ENCODE measurements at regions not wholly inside any gene's neighbourhood (a gene's known extent, or its start where the extent isn't known, plus 50 kb on each side); places are given as distances from the start of the nearest gene placed in this dataset.

DNA sequence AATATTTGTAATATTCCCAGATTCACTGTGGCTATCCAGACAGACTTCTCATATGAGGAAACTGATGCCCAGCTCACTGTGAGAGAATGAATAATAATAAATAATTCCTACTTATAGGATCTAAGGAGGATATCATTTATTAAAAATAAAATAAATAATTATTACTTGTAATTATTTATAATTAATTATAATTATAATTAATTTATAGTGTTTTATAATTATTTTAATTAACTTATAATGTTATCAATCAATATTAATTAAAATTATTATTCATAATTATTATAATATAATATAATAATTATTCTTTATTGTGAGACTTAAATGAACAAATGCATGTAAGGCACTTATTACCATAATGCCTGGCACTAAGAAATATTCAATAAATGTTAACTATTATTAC lies 192.8 kb downstream of the GALC start:
- no peak overlapping the region for H3K4me3 ChIP-seq
- no peaks in the 10 kb centered on the region for H3K9me3 ChIP-seq (replicated peaks)
- no peaks in the 10 kb centered on the region for H3K4me1 ChIP-seq (replicated peaks)
- no peak for DNase-seq (ENCODE audit: low read depth in 1 of 2, low spot score in 2 of 2)
- no peaks in the 10 kb centered on the region for H3K27me3 ChIP-seq (replicated peaks)
- no peak overlapping the region for H3K27ac ChIP-seq
- H3K36me3 ChIP-seq: no peaks in the 10 kb centered on the region

DNA sequence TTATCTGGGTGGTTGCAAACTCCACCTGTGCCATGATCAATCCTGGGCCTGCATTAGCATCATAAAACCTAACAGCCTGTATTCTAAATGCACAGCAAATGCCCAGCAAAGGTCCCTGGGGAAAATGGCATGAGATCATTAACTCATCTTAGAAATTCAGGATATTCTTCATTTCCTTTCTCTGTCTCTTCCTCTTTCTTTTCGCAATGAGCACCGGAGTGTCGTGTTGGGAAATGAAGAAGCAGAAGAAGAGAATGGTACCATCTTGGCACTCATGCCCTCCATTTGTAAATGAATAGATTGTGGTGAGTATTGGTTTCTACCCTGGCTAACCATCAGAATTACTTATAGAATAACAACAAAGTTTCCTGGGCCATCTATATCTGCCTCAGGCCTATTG lies 193.6 kb downstream of the GALC start:
- H3K9me3 ChIP-seq (replicated peaks): no peaks in the 10 kb centered on the region
- no peaks in the 10 kb centered on the region for H3K27me3 ChIP-seq (replicated peaks)
- no peak for DNase-seq (ENCODE audit: low read depth in 1 of 2, low spot score in 2 of 2)
- no peak overlapping the region for H3K4me3 ChIP-seq
- H3K36me3 ChIP-seq: no peaks in the 10 kb centered on the region
- H3K27ac ChIP-seq: no peak overlapping the region
- no peaks in the 10 kb centered on the region for H3K4me1 ChIP-seq (replicated peaks)

DNA sequence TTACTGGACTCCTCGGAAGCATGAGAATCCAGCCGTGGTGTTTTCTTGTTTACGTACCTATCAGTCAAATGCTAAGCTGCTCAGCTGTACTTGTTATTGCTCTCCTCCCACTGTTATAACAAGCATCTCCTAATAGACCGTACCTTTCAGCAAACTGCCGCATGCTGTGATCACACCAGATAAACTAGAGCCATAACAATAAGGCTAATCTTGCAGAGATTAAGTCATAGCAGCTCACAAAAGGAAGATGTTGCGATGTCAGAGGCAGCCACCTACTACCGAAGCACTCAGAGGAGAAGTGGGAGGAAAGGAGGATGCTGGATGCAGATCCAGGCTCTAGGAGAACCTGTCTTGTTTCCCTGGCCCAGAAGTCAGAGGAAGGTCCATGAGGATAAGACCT lies 196.0 kb downstream of the GALC start:
- no peaks in the 10 kb centered on the region for H3K4me1 ChIP-seq (replicated peaks)
- no peaks in the 10 kb centered on the region for H3K36me3 ChIP-seq
- H3K27me3 ChIP-seq (replicated peaks): no peaks in the 10 kb centered on the region
- DNase-seq (ENCODE audit: low read depth in 1 of 2, low spot score in 2 of 2): no peak
- H3K27ac ChIP-seq: no peak overlapping the region
- H3K4me3 ChIP-seq: no peak overlapping the region
- H3K9me3 ChIP-seq (replicated peaks): no peaks in the 10 kb centered on the region

DNA sequence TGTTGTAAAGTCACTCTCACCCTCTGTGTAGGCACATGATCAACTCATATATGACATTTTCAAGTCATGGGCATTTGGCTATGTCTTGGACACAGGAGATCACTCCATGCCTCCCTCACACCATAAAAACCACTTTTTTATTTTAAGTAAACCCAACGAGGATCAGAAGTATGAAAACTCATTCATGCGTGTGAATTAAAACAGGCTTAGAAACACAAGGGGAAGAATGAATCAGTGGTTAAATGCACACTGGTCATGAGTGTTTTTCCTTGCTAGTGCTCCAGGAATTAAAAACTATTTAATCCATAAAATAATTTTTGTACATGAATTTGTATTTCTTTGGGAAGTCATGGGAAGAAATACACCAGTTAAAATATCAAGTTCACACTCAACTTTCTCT lies 198.4 kb downstream of the GALC start:
- H3K36me3 ChIP-seq: no peaks in the 10 kb centered on the region
- H3K4me3 ChIP-seq: no peak overlapping the region
- H3K4me1 ChIP-seq (replicated peaks): no peaks in the 10 kb centered on the region
- H3K9me3 ChIP-seq (replicated peaks): no peaks in the 10 kb centered on the region
- H3K27me3 ChIP-seq (replicated peaks): no peaks in the 10 kb centered on the region
- no peak for DNase-seq (ENCODE audit: low read depth in 1 of 2, low spot score in 2 of 2)
- no peak overlapping the region for H3K27ac ChIP-seq

DNA sequence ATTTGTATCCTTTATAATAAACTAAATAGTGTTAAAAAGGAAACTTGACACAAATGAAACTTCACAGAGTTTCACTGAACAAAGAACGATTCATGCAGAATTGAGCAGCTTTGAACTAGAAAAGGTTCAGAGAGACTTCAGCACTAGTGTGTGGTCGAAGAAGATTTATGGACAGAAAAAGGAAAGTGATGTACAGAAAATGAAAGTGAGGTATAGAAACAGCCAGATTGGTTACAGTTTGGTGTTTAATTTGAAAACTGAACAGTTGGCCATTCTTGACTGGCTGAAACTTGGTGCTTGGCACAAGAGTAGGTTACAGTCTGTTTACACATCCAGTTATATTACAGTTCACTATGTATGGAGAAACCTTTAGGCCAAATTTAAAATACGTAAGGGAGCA lies 207.1 kb downstream of the GALC start:
- no peaks in the 10 kb centered on the region for H3K9me3 ChIP-seq (replicated peaks)
- DNase-seq (ENCODE audit: low read depth in 1 of 2, low spot score in 2 of 2): no peak
- no peaks in the 10 kb centered on the region for H3K27me3 ChIP-seq (replicated peaks)

DNA sequence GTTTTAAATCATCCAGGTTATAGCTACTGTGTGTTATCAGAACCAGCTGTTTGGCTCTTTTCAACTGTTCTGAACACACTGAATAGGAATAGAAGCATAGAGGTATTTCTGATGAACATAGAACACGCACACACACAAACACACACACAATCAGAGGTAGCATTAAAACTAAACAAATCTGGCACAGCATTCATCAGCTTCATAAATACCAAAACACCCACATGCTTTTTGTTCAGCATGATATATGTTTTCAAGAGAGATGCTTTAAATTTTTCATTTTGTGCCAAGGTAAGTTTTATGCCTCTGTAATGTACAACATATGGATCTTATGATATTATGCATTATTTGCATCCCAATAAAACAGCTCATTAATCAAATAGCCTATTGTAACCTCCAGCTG lies 208.6 kb downstream of the GALC start:
- Histone ChIP-seq H3K9me3 (replicated peaks) (no peaks in the 10 kb centered on the region), H3K4me1 (replicated peaks) (no peaks in the 10 kb centered on the region), H3K27ac (no peak overlapping the region), H3K4me3 (no peak overlapping the region), H3K36me3 (no peaks in the 10 kb centered on the region), H3K27me3 (replicated peaks) (no peaks in the 10 kb centered on the region)
- DNase-seq (ENCODE audit: low read depth in 1 of 2, low spot score in 2 of 2): no peak

More for the DNA sequence above, 207.1 kb downstream of the GALC start:
- Histone ChIP-seq H3K4me3 (no peak overlapping the region), H3K27ac (no peak overlapping the region), H3K36me3 (no peaks in the 10 kb centered on the region), H3K4me1 (replicated peaks) (no peaks in the 10 kb centered on the region)

DNA sequence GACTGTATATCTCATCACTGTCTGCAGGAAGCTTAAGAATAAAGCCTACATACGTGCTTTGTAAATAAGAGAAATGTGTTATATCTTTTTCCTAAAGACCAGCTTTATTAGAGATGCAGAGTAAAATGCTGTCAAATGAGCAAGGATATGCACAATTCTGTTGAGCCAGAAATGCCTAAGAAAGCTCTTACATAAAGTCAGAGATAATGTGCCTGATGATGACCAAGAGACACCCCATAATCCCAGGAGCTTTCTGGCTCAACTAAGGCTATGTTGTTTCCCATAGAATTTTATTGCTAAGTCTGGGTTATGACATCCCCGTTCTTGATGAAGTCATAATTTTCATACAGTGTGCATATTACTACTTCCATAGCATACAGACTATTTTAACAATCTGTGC lies 209.9 kb downstream of the GALC start:
- H3K36me3 ChIP-seq: no peaks in the 10 kb centered on the region
- no peaks in the 10 kb centered on the region for H3K27me3 ChIP-seq (replicated peaks)
- no peak for DNase-seq (ENCODE audit: low read depth in 1 of 2, low spot score in 2 of 2)
- H3K4me1 ChIP-seq (replicated peaks): no peaks in the 10 kb centered on the region
- no peak overlapping the region for H3K27ac ChIP-seq
- no peak overlapping the region for H3K4me3 ChIP-seq
- no peaks in the 10 kb centered on the region for H3K9me3 ChIP-seq (replicated peaks)

DNA sequence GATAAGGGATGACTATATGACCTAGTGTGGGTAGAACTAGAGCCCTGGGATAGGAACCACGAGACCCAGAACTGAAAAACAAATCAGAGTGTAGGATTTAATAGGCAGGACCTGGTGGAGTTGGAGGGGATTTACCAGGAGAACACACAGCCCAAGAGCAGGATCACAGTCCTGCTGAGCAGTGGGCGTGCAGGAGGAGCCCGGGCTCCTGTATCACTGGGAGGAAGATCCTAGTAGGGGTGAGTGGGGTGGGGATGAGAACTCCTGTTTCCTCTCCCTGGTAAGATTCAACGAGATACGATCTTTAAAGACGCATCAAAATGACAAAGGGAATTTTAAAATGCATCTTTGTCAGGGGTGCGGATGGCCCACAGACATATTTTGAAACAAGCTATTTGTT lies 220.1 kb downstream of the GALC start:
- no peak overlapping the region for H3K27ac ChIP-seq
- no peaks in the 10 kb centered on the region for H3K36me3 ChIP-seq
- no peaks in the 10 kb centered on the region for H3K27me3 ChIP-seq (replicated peaks)
- no peaks in the 10 kb centered on the region for H3K4me1 ChIP-seq (replicated peaks)
- no peak overlapping the region for H3K4me3 ChIP-seq
- DNase-seq (ENCODE audit: low read depth in 1 of 2, low spot score in 2 of 2): no peak
- no peaks in the 10 kb centered on the region for H3K9me3 ChIP-seq (replicated peaks)

DNA sequence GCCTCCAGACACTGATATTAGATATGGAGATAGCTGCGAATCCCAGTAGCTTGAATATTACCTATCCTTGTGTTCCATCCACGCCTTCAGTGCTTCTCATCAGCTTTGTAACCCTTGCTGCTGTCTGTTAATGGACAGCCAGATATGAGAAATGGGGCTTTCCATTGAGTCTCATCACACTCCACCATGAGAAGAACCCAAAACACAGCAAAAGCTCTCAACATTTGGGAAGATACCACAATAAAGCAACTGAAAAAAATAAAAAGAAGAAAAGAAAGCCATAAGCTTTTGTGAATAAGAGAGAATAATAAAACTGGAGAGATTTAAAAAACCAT lies 225.4 kb downstream of the GALC start:
- no peaks in the 10 kb centered on the region for H3K9me3 ChIP-seq (replicated peaks)
- no peak for DNase-seq (ENCODE audit: low read depth in 1 of 2, low spot score in 2 of 2)
- no peak overlapping the region for H3K27ac ChIP-seq
- H3K4me1 ChIP-seq (replicated peaks): no peaks in the 10 kb centered on the region
- no peak overlapping the region for H3K4me3 ChIP-seq
- no peaks in the 10 kb centered on the region for H3K27me3 ChIP-seq (replicated peaks)
- H3K36me3 ChIP-seq: no peaks in the 10 kb centered on the region

DNA sequence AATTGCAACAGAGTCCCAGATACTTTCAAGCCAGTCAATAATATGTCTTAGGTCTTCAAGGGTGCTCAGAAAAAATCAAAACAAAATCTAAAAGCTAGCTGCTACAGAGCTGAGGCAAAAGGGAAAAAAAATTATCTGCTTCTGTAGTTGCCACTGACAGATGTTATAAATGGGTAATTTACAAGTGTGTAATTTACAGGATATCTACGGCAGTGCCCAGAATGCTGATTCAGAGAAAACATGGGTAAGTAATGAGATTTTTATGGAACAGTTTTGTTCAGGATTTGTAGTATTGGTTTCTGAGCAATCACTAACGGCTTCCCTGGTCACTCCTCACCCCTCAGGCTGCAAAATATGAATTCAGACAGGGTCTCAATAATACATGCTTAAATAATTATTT lies 234.1 kb downstream of the GALC start:
- Histone ChIP-seq H3K4me3 (no peak overlapping the region), H3K36me3 (no peaks in the 10 kb centered on the region), H3K4me1 (replicated peaks) (no peaks in the 10 kb centered on the region), H3K9me3 (replicated peaks) (no peaks in the 10 kb centered on the region), H3K27me3 (replicated peaks) (no peaks in the 10 kb centered on the region), H3K27ac (no peak overlapping the region)
- DNase-seq (ENCODE audit: low read depth in 1 of 2, low spot score in 2 of 2): no peak

DNA sequence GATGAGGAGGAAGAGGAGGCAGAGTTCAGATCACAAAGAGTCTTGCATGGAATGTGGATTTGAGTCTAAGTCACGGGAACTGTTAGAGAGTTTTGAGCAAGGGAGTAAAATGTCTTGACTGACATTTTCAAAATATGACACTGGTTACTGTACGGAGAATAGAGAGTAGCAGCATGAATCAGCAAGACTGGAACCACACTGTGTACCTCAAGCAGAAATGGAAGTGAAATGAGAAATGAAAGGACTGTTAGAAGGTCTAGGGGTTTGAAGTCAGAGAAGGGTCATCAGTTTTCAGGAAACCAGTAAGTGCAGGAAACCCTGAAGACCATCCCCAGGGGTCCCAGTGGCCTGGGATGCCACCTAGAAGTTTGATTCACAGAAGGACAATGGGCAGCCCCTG lies 236.3 kb downstream of the GALC start:
- Histone ChIP-seq H3K4me3 (no peak overlapping the region), H3K9me3 (replicated peaks) (no peaks in the 10 kb centered on the region), H3K27me3 (replicated peaks) (no peaks in the 10 kb centered on the region), H3K36me3 (no peaks in the 10 kb centered on the region), H3K4me1 (replicated peaks) (no peaks in the 10 kb centered on the region), H3K27ac (no peak overlapping the region)
- DNase-seq (ENCODE audit: low read depth in 1 of 2, low spot score in 2 of 2): no peak

DNA sequence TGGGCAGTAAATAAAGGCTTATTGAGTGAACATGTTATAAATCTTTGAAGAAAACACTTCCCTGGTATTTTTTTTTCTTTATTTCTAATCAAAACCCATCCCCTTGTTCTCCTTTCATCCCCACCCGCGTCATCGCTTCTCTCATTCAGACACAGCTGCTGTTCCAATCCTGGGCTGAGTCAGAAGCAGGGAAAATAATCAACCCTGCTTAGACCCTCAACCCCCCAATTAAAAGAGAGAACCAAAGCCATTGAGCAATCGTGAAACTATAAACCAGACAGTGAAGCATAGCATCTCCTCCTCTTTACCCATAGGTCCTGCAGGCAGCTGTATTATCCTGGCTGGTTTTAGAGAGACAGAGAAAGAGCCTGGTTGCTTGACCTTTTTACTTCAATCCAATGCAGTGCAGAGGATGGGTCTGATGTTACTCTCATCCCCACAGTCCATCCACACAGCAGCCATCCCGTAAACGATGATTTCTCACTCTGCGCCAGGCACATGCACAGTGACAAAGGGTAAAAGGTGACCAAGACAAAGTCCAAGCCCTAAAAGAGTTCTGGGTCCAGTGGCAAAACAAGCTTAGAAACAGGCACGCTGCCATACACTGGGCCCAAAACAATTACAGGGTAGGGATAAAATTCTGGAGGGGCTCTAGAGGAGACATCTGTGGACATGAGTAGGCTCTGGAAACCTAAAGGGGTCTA lies 238.3 kb downstream of the GALC start:
- Histone ChIP-seq H3K27ac (no peak overlapping the region), H3K9me3 (replicated peaks) (no peaks in the 10 kb centered on the region), H3K27me3 (replicated peaks) (no peaks in the 10 kb centered on the region), H3K4me3 (no peak overlapping the region), H3K4me1 (replicated peaks) (no peaks in the 10 kb centered on the region), H3K36me3 (no peaks in the 10 kb centered on the region)
- DNase-seq (ENCODE audit: low read depth in 1 of 2, low spot score in 2 of 2): no peak

DNA sequence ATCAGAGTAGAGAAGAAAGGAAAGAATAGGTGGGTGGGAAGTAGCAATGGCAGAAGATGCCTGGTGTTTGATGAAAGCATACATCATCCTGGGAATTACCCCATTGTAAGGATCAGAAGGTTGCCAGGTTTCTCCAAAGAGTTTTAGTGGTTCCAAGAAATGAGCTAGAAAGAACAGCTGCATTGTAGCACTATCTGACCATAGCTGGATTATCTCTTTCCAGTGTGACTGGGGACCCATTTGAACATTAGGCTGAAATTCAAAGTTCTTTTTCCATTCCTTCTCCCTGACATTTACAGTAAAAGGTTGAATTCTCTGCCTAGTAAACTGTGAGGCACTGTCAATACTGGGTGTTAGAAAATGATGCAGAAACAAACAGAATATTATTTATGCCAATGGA lies 244.4 kb downstream of the GALC start:
- no peak for DNase-seq (ENCODE audit: low read depth in 1 of 2, low spot score in 2 of 2)
- H3K9me3 ChIP-seq (replicated peaks): no peaks in the 10 kb centered on the region
- no peaks in the 10 kb centered on the region for H3K27me3 ChIP-seq (replicated peaks)
- no peak overlapping the region for H3K27ac ChIP-seq
- H3K4me1 ChIP-seq (replicated peaks): no peaks in the 10 kb centered on the region
- no peak overlapping the region for H3K4me3 ChIP-seq
- no peaks in the 10 kb centered on the region for H3K36me3 ChIP-seq

DNA sequence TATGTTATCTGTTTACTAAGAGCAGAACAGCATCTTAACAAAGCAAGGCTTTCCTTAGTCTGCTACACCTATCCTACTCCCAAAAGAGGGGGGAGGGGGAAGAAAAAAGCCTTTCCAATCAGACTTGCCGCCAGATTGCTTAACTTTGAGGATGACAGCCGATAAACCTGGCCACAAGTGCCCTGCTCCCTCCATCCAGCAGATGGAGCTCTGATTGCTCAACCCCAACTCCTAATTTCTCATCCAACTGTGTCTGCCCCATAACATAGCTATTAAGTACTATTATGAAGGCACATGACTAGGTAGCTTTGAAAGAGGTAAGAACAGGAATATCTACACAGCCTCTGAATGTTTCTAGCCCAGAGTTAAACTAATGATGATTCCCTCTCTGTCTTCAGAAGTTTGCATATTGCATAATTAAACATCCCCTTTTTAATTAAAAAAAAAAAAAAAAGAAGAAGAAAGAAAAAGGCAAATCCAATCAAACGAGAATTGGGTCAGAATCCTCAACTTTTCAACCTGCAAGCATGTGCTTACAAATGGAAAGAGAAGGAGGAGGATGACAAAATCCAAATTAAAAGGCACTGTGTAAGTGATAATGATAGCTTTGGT lies 247.4 kb downstream of the GALC start:
- no peaks in the 10 kb centered on the region for H3K27me3 ChIP-seq (replicated peaks)
- no peak overlapping the region for H3K4me3 ChIP-seq
- DNase-seq (ENCODE audit: low read depth in 1 of 2, low spot score in 2 of 2): no peak
- no peaks in the 10 kb centered on the region for H3K9me3 ChIP-seq (replicated peaks)
- no peaks in the 10 kb centered on the region for H3K36me3 ChIP-seq
- no peak overlapping the region for H3K27ac ChIP-seq
- H3K4me1 ChIP-seq (replicated peaks): no peaks in the 10 kb centered on the region
